MCF 10A (cell line): ENCODE measurements at regions not wholly inside any gene's neighbourhood (a gene's known extent, or its start where the extent isn't known, plus 50 kb on each side); places are given as distances from the start of the nearest gene placed in this dataset.

Experiments used
- BruUV-seq: library from RNA; stranded (reverse); fragments of 400-500 nt; replicated peaks from 2 replicates; lab custom pipeline; 2021; lab: Mats Ljungman, UMichigan
- CTCF ChIA-PET: fragments of 300-600 bp; sonication (Branson Sonifier 250); formaldehyde crosslinking; extraction: SDS; loops from one replicate; lab custom pipeline; 2021; ENCODE audit warnings: antibody characterized with exemption, inconsistent platforms; lab: Yijun Ruan, JAX
- POLR2A ChIA-PET: fragments of 300-600, 350-650 bp; sonication (Branson Sonifier 250); formaldehyde crosslinking; extraction: SDS; loops from one replicate; lab custom pipeline; 2020; ENCODE audit warnings: antibody characterized with exemption, inconsistent platforms; lab: Yijun Ruan, JAX
- DNase-seq: peaks from one replicate; pipeline ENCODE4 v3.0.0-alpha.2; 2018; ENCODE audit not compliant: unreplicated experiment
- H3K27ac Mint-ChIP-seq: one replicate; pipeline ENCODE4 v1.8.0; 2022; ENCODE audit warnings: mild to moderate bottlenecking, low read depth, mixed read lengths; ENCODE audit not compliant: unreplicated experiment
- H3K27me3 Mint-ChIP-seq: one replicate; pipeline ENCODE4 v1.8.0; 2022; ENCODE audit warnings: mixed read lengths; ENCODE audit not compliant: insufficient read depth, unreplicated experiment
- H3K36me3 Mint-ChIP-seq: one replicate; pipeline ENCODE4 v1.8.0; 2022; ENCODE audit warnings: mild to moderate bottlenecking, moderate library complexity, mixed read lengths; ENCODE audit not compliant: insufficient read depth, unreplicated experiment
- H3K4me1 Mint-ChIP-seq: one replicate; pipeline ENCODE4 v1.8.0; 2022; ENCODE audit warnings: mixed read lengths; ENCODE audit not compliant: insufficient read depth, unreplicated experiment
- H3K4me3 Mint-ChIP-seq: one replicate; pipeline ENCODE4 v1.8.0; 2022; ENCODE audit warnings: mild to moderate bottlenecking, moderate library complexity, mixed read lengths; ENCODE audit not compliant: unreplicated experiment
- H3K9me3 Mint-ChIP-seq: one replicate; pipeline ENCODE4 v1.8.0; 2022; ENCODE audit warnings: mixed read lengths; ENCODE audit not compliant: unreplicated experiment
- intact Hi-C: fragments of 100-400 bp; cut with micrococcal nuclease; formaldehyde crosslinking; loops from 2 replicates; pipeline ENCODE4 v1.14.1; 2022
- TF ChIP-seq, protein P1 (sequence below): fragments of 200-600 bp; IDR thresholded peaks from one replicate; pipeline ENCODE4 v1.8.0; 2022; ENCODE audit warnings: antibody characterized with exemption, mild to moderate bottlenecking; ENCODE audit not compliant: unreplicated experiment

DNA sequence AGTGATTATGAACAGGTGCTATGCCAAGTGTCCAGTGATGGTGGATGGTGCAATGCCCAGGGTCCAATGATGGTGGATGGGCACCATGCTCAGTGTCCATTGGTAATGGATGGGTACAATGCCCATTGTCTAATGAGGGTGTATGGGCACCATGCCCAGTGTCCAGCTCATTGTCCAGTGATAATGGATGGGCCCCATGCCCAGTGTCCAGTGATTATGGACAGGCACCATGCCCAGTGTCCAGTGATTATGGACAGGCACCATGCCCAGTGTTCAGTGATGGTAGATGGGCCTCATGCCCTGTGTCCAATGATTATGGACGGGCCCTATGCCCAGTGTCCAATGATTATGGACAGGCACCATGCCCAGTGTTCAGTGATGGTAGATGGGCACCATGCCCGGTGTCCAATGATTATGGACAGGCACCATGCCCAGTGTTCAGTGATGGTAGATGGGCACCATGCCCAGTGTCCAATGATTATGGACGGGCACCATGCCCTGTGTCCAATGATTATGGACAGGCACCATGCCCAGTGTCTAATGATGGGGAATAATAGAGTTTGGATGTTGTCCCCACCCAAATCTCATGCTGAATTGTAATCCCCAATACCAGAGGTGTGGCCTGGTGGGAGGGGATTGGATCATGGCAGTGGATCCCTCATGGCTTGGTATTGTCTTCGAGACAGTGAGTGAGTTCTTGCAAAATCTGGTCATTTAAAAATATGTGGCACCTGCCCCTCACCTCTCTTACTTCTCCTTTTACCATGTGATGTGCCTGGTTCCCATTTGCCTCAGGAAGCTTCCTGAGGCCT is 87.8 kb downstream of the ANKRD10 start:
- CTCF ChIA-PET: interaction anchor here (0.8 kb wide), 1 partner anchor 41 kb away, joined by 3 read pairs; no protein-coding TSS in a partner anchor
- BruUV-seq: no TSS peak
- TF ChIP-seq, protein P1, sequence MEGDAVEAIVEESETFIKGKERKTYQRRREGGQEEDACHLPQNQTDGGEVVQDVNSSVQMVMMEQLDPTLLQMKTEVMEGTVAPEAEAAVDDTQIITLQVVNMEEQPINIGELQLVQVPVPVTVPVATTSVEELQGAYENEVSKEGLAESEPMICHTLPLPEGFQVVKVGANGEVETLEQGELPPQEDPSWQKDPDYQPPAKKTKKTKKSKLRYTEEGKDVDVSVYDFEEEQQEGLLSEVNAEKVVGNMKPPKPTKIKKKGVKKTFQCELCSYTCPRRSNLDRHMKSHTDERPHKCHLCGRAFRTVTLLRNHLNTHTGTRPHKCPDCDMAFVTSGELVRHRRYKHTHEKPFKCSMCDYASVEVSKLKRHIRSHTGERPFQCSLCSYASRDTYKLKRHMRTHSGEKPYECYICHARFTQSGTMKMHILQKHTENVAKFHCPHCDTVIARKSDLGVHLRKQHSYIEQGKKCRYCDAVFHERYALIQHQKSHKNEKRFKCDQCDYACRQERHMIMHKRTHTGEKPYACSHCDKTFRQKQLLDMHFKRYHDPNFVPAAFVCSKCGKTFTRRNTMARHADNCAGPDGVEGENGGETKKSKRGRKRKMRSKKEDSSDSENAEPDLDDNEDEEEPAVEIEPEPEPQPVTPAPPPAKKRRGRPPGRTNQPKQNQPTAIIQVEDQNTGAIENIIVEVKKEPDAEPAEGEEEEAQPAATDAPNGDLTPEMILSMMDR: no peak
- Mint-ChIP-seq H3K27me3 (peaks cover 5% of the 10 kb centered on the region), H3K4me3 (no peak overlapping the region), H3K4me1 (no peaks in the 10 kb centered on the region), H3K36me3 (no peaks in the 10 kb centered on the region), H3K9me3 (no peaks in the 10 kb centered on the region), H3K27ac (no peak overlapping the region)
- no peak for DNase-seq
- intact Hi-C loops: no loop called here
- POLR2A ChIA-PET: interaction anchor here (0.7 kb wide), 1 partner anchor 300 kb away, joined by 3 read pairs; no protein-coding TSS in a partner anchor
